ENCODE measurements at regions not wholly inside any gene's neighbourhood (a gene's known extent, or its start where the extent isn't known, plus 50 kb on each side); places are given as distances from the start of the nearest gene placed in this dataset.

DNA sequence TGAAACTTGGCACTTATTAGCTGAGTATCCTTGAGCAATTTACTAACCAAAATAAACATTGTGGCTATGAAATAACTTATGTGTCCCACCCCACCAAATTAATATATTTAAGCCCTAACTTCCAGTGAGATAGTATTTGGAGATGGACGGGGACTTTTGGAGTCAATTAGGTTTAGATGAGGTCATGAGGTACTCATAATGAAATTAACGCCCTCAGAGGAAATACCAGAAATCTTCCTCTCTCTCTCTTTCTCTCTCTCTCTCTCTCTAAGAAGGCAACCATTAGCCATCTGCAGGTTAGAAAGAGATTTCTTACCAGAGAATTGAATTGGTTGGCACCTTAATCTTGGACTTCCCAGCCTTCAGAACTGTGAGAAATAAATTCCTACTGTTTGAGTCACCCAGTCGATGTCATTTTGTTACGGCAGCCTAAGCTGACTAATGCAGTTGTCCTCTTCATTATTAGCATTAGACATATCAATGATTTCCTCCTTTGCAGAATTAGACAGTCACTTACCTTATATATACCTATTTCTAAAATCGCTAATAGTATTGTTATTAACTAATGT lies 1284.0 kb downstream of the FAM181B start:
- Histone ChIP-seq H3K36me3 (no peaks in the 10 kb centered on the region), H3K4me1 (no peaks in the 10 kb centered on the region), H3K4me3 (no peak overlapping the region), H3K9me3 (no peaks in the 10 kb centered on the region), H3K27me3 (no peaks in the 10 kb centered on the region), H3K27ac (no peak overlapping the region)
- no peak for DNase-seq
- TF ChIP-seq, protein P1, sequence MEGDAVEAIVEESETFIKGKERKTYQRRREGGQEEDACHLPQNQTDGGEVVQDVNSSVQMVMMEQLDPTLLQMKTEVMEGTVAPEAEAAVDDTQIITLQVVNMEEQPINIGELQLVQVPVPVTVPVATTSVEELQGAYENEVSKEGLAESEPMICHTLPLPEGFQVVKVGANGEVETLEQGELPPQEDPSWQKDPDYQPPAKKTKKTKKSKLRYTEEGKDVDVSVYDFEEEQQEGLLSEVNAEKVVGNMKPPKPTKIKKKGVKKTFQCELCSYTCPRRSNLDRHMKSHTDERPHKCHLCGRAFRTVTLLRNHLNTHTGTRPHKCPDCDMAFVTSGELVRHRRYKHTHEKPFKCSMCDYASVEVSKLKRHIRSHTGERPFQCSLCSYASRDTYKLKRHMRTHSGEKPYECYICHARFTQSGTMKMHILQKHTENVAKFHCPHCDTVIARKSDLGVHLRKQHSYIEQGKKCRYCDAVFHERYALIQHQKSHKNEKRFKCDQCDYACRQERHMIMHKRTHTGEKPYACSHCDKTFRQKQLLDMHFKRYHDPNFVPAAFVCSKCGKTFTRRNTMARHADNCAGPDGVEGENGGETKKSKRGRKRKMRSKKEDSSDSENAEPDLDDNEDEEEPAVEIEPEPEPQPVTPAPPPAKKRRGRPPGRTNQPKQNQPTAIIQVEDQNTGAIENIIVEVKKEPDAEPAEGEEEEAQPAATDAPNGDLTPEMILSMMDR (IDR thresholded peaks at IDR 0.05) = no peak
- no peak for TF ChIP-seq POLR2A (IDR thresholded peaks at IDR 0.05)

DNA sequence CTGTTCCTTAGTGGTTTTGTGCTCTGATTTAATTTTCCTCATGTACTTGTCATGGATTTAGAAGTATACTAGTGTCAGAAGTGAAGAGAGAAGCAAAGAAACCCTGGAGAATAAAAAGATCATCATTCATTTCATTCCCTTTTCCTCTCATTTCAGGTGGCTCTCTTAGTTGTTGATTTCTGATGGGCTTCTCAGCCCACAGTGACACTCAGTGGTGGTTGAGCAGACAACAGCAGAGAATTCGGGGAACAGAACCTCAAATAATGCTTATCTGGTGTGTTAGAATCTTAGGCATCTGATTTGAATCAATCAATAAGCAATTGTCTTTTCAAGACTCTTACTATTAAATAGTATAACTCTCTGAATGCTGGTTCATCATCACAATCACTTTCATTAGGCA lies 1289.4 kb downstream of the FAM181B start:
- TF ChIP-seq, protein P1 (IDR thresholded peaks at IDR 0.05) = no peak
- Histone ChIP-seq H3K27me3 (no peaks in the 10 kb centered on the region), H3K4me3 (no peak overlapping the region), H3K4me1 (no peaks in the 10 kb centered on the region), H3K36me3 (no peaks in the 10 kb centered on the region), H3K9me3 (no peaks in the 10 kb centered on the region), H3K27ac (no peak overlapping the region)
- DNase-seq = no peak

DNA sequence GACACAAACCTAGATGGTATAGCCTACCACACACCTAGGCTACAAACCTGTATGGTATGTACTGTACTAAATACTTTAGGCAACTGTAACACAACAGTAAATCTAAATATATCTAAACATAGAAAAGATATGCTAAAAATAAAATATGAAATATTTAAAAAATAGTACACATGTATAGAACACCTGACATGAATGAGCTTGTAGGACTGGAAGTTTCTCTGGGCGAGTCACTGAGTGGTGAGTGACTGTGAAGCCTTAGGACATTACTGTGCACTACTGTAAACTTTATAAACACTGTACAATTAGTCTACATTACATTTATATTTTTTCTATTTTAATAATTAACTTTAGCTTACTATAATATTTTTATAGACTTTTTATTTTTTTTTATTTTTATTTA lies 1301.3 kb downstream of the FAM181B start:
- no peaks in the 10 kb centered on the region for H3K9me3 ChIP-seq
- no peak overlapping the region for H3K4me3 ChIP-seq
- H3K27ac ChIP-seq = no peak overlapping the region
- DNase-seq = no peak
- H3K27me3 ChIP-seq = no peaks in the 10 kb centered on the region
- H3K36me3 ChIP-seq = no peaks in the 10 kb centered on the region
- TF ChIP-seq, protein P1 (IDR thresholded peaks at IDR 0.05) = no peak
- no peak for TF ChIP-seq POLR2A (IDR thresholded peaks at IDR 0.05)
- no peaks in the 10 kb centered on the region for H3K4me1 ChIP-seq

DNA sequence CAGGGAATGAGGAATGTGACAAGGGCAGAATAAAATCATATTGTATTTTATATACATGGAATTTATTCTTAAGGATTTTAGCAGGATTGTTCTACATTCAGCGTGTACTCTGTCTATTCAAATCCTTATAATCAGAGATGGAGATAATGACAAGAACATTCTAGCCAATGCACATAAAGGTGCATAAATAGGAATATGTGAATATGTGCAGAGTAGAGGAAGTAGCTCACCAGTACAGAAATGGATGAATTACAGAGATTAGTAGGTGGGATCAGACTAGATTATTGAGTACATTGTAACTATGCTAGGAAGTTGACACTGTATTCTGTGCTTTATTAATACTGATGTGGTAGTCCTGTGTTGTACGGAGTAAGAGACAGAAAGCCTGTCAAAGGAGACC lies 1308.8 kb downstream of the FAM181B start:
- Histone ChIP-seq H3K27me3 (no peaks in the 10 kb centered on the region), H3K4me3 (no peak overlapping the region), H3K36me3 (no peaks in the 10 kb centered on the region), H3K9me3 (no peaks in the 10 kb centered on the region), H3K27ac (no peak overlapping the region), H3K4me1 (no peaks in the 10 kb centered on the region)
- TF ChIP-seq, protein P1 (IDR thresholded peaks at IDR 0.05) = no peak
- TF ChIP-seq POLR2A (IDR thresholded peaks at IDR 0.05) = no peak
- DNase-seq = no peak

DNA sequence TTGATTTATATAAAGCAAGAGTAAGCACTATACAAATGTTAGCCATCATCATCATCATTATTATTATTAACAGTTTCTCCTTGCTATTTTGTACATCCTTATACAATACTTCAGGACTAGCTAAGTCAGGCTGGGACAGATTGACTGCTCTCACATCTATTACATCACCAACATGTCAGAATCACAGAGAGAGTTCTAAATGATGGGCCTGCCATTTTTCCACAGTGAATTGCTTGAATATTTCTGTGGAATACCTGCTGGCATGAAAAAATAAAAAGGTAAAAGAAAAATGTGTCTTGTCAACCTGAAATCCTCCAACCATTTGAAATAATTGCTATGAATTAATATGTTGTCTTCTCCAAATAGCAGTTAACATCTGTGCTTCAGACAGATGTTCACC lies 1311.3 kb downstream of the FAM181B start:
- Histone ChIP-seq H3K4me3 (no peak overlapping the region), H3K4me1 (no peaks in the 10 kb centered on the region), H3K27me3 (no peaks in the 10 kb centered on the region), H3K36me3 (no peaks in the 10 kb centered on the region), H3K9me3 (no peaks in the 10 kb centered on the region), H3K27ac (no peak overlapping the region)
- no peak for DNase-seq
- TF ChIP-seq POLR2A (IDR thresholded peaks at IDR 0.05) = no peak
- TF ChIP-seq, protein P1 (IDR thresholded peaks at IDR 0.05) = no peak

All from Peyer's patch (tissue), 4 donors.